ENCODE measurements at regions not wholly inside any gene's neighbourhood (a gene's known extent, or its start where the extent isn't known, plus 50 kb on each side); places are given as distances from the start of the nearest gene placed in this dataset.

- TF ChIP-seq ZNF274 (IDR thresholded peaks at IDR 0.05; ENCODE audit: low read depth, low read length) (no peak), CTCF (IDR thresholded peaks at IDR 0.05 in 2 of 3, conservative IDR thresholded peaks at IDR 0.05 in 1 of 3; ENCODE audit: borderline replicate concordance in 1 of 3, insufficient read depth in 1 of 3, low read depth in 2 of 3, low read length in 2 of 3) (no peak), ATF3 (IDR thresholded peaks at IDR 0.05) (no peak), EGR1 (IDR thresholded peaks at IDR 0.05; ENCODE audit: low read depth) (no peak), EZH2phosphoT487 (IDR thresholded peaks at IDR 0.05; ENCODE audit: borderline replicate concordance) (no peak), SIN3A (IDR thresholded peaks at IDR 0.05; ENCODE audit: low read depth) (no peak), SP1 (IDR thresholded peaks at IDR 0.05; ENCODE audit: low read depth) (no peak), POLR2A (IDR thresholded peaks at IDR 0.05; ENCODE audit: borderline replicate concordance, extremely low read depth, insufficient read depth, insufficient read length) (no peak), POLR2AphosphoS5 (IDR thresholded peaks at IDR 0.05; ENCODE audit: low read depth, low read length) (no peak)
These were observed 671.3 kb downstream of the PTPRU start (continued) for GRCh38 chr1:29907596-29907995.

GRCh38 chr1:29906927-29907326 lies 670.6 kb downstream of the PTPRU start:
- intact Hi-C loops (cut with micrococcal nuclease): no loop called here
- H3K4me3 ChIP-seq (replicated peaks in 1 of 2; ENCODE audit: low read depth in 1 of 2, low read length in 2 of 2): no peak overlapping the region
- H3K27me3 ChIP-seq (ENCODE audit: insufficient read depth, low read length): peaks cover 7% of the 10 kb centered on the region; the same call in 1 of the 2 replicates
- DNase-seq (ENCODE audit: low read depth, low spot score): no peak
- H3K4me1 ChIP-seq (ENCODE audit: control insufficient read depth in 1 of 2, insufficient read depth in 2 of 2, low read length in 2 of 2): no peaks in the 10 kb centered on the region
- H3K36me3 ChIP-seq (ENCODE audit: control insufficient read depth in 1 of 2, insufficient read depth in 2 of 2, low read length in 2 of 2): no peaks in the 10 kb centered on the region
- CTCF ChIA-PET: no interaction called here
- no peaks in the 10 kb centered on the region for H3K79me2 ChIP-seq (ENCODE audit: insufficient read depth, low read length)
- H2AFZ ChIP-seq (ENCODE audit: low read depth, low read length, poor library complexity, severe bottlenecking): no peak overlapping the region
- H3K9me3 ChIP-seq (ENCODE audit: control insufficient read depth in 1 of 2, insufficient read depth in 1 of 2, low read depth in 1 of 2, low read length in 2 of 2): no peaks in the 10 kb centered on the region
- no peaks in the 10 kb centered on the region for H3K9me2 ChIP-seq (ENCODE audit: insufficient read depth)
- no TSS peak for BruUV-seq (replicated peaks)
- no peak for TF ChIP-seq SP1 (IDR thresholded peaks at IDR 0.05; ENCODE audit: low read depth)
- no peak for TF ChIP-seq POLR2A (IDR thresholded peaks at IDR 0.05; ENCODE audit: borderline replicate concordance, extremely low read depth, insufficient read depth, insufficient read length)
- no peak for TF ChIP-seq REST (IDR thresholded peaks at IDR 0.05; ENCODE audit: low read depth)
- no peak for TF ChIP-seq ZNF274 (IDR thresholded peaks at IDR 0.05; ENCODE audit: low read depth, low read length)
- TF ChIP-seq ZBTB33 (IDR thresholded peaks at IDR 0.05; ENCODE audit: extremely low read depth, insufficient replicate concordance, low read length): no peak
- no peak for TF ChIP-seq SIN3A (IDR thresholded peaks at IDR 0.05; ENCODE audit: low read depth)
- TF ChIP-seq ZFX (IDR thresholded peaks at IDR 0.05): no peak
- TF ChIP-seq EZH2phosphoT487 (IDR thresholded peaks at IDR 0.05; ENCODE audit: borderline replicate concordance): no peak
- no peak for TF ChIP-seq POLR2AphosphoS5 (IDR thresholded peaks at IDR 0.05; ENCODE audit: low read depth, low read length)
- TF ChIP-seq ATF3 (IDR thresholded peaks at IDR 0.05): no peak
- TF ChIP-seq EGR1 (IDR thresholded peaks at IDR 0.05; ENCODE audit: low read depth): no peak
- TF ChIP-seq FOSL1 (IDR thresholded peaks at IDR 0.05; ENCODE audit: low read depth): no peak
- TF ChIP-seq CEBPB (IDR thresholded peaks at IDR 0.05; ENCODE audit: low read depth): no peak
- no peak for TF ChIP-seq SRF (IDR thresholded peaks at IDR 0.05; ENCODE audit: low read depth)
- H3K9ac ChIP-seq (ENCODE audit: low read length): no peak overlapping the region
- POLR2A ChIA-PET: no interaction called here
- RAD21 ChIA-PET (ENCODE audit: low non-redundant PET in 1 of 2, low total read pairs in 2 of 2, uncharacterized antibody in 2 of 2, unreplicated experiment in 2 of 2): no interaction called here
- no peaks in the 10 kb centered on the region for H4K20me1 ChIP-seq (ENCODE audit: insufficient read depth)
- H3K4me2 ChIP-seq (ENCODE audit: low read length): no peak overlapping the region
- ATAC-seq: no peak
- H3K27ac ChIP-seq (ENCODE audit: low read depth, low read length): no peak overlapping the region

Measured in HCT116 (cell line).